ENCODE measurements at regions not wholly inside any gene's neighbourhood (a gene's known extent, or its start where the extent isn't known, plus 50 kb on each side); places are given as distances from the start of the nearest gene placed in this dataset.
"Not testable (repeated sequence)": the region's sequence is repeated elsewhere in the genome, so short reads cannot be mapped to it uniquely, and the experiment has no call there.

DNA sequence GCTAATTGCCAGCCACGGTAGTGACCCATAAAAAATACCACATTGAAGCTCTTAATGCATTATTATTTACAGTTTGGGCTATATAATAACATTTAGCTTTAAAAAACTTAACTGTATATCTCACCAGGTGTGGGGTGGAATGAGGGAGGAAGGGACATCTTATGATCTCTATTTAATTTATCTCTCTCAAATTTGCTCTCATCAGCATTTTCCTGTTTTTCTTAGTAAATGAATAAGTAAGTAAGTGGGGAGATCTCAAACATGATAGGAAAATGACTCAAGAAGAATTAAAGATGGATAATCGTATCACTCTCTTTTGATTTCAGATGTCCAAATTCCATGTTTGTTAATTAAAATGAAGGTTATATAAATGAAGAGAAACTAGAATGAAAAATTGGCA lies 200.7 kb upstream of the NR3C2 start:
- no peaks in the 10 kb centered on the region for H3K36me3 Mint-ChIP-seq (ENCODE audit: low read depth, unreplicated experiment)
- H3K4me3 Mint-ChIP-seq (ENCODE audit: unreplicated experiment): no peak overlapping the region
- DNase-seq (ENCODE audit: low spot score): no peak
- H3K9me3 Mint-ChIP-seq (ENCODE audit: unreplicated experiment): no peaks in the 10 kb centered on the region
- no peak overlapping the region for H3K27ac Mint-ChIP-seq (ENCODE audit: unreplicated experiment)
- peaks cover 2% of the 10 kb centered on the region for H3K27me3 Mint-ChIP-seq (ENCODE audit: unreplicated experiment)
- H3K4me1 Mint-ChIP-seq (ENCODE audit: unreplicated experiment): no peaks in the 10 kb centered on the region
- TF ChIP-seq, protein P1, sequence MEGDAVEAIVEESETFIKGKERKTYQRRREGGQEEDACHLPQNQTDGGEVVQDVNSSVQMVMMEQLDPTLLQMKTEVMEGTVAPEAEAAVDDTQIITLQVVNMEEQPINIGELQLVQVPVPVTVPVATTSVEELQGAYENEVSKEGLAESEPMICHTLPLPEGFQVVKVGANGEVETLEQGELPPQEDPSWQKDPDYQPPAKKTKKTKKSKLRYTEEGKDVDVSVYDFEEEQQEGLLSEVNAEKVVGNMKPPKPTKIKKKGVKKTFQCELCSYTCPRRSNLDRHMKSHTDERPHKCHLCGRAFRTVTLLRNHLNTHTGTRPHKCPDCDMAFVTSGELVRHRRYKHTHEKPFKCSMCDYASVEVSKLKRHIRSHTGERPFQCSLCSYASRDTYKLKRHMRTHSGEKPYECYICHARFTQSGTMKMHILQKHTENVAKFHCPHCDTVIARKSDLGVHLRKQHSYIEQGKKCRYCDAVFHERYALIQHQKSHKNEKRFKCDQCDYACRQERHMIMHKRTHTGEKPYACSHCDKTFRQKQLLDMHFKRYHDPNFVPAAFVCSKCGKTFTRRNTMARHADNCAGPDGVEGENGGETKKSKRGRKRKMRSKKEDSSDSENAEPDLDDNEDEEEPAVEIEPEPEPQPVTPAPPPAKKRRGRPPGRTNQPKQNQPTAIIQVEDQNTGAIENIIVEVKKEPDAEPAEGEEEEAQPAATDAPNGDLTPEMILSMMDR (IDR thresholded peaks at IDR 0.05; ENCODE audit: unreplicated experiment): no peak

DNA sequence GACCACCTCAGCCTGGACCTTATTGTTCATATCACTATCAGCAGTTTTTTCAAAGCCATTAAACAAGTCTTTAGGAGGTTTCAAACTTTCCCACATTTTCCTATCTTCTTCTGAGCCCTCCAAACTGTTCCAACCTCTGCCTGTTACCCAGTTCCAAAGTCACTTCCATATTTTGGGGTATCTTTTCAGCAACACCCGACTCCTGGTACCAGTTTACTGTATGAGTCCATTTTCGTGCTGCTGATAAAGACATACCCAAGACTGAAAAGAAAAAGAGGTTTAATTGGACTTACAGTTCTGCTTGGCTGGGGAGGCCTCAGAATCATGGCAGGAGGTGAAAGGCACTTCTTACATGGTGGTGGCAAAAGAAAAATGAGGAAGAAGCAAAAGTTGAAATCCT lies 195.9 kb upstream of the NR3C2 start:
- H3K9me3 Mint-ChIP-seq (ENCODE audit: unreplicated experiment); H3K27ac Mint-ChIP-seq (ENCODE audit: unreplicated experiment); H3K4me3 Mint-ChIP-seq (ENCODE audit: unreplicated experiment); DNase-seq (ENCODE audit: low spot score); H3K27me3 Mint-ChIP-seq (ENCODE audit: unreplicated experiment); H3K4me1 Mint-ChIP-seq (ENCODE audit: unreplicated experiment); H3K36me3 Mint-ChIP-seq (ENCODE audit: low read depth, unreplicated experiment): not testable (repeated sequence)

DNA sequence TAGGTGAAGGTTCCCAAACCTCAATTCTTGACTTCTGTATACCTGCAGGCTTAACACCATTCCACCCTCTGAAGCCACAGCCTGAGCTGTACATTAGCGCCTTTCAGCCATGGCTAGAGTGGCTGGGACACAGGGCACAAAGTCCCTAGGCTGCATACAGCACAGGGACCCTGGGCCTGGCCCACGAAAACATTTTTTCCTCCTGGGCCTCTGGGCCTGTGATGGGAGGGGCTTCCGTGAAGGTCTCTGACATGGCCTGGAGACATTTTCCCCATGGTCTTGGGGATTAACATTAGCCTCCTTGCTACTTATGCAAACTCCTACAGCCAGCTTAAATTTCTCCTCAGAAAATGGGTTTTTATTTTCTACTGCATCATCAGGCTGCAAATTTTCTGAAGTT lies 195.2 kb upstream of the NR3C2 start:
- not testable (repeated sequence) for H3K9me3 Mint-ChIP-seq (ENCODE audit: unreplicated experiment); H3K36me3 Mint-ChIP-seq (ENCODE audit: low read depth, unreplicated experiment); H3K27me3 Mint-ChIP-seq (ENCODE audit: unreplicated experiment); DNase-seq (ENCODE audit: low spot score); H3K27ac Mint-ChIP-seq (ENCODE audit: unreplicated experiment); H3K4me1 Mint-ChIP-seq (ENCODE audit: unreplicated experiment); H3K4me3 Mint-ChIP-seq (ENCODE audit: unreplicated experiment)

DNA sequence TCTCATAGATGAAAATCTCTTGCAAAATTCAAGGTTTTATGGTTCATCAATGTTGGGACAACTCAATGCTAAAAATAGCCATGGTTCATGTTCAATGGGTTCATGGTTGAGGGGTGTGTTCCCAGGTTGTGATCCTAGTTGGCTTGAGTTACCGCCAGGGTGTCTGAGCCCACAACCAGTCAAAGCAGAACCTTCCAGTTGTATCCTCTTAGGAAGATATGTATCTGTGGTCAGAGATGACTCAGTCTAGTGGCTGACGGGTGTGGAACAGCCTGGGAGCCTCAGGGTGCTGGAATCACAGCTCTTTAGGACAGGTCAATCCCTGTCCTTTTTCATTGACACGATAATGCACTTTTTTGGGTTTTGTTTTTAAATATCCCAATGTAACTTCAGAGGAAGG lies 192.3 kb upstream of the NR3C2 start:
- no peaks in the 10 kb centered on the region for H3K9me3 Mint-ChIP-seq (ENCODE audit: unreplicated experiment)
- H3K27ac Mint-ChIP-seq (ENCODE audit: unreplicated experiment): no peak overlapping the region
- peaks cover 4% of the 10 kb centered on the region for H3K36me3 Mint-ChIP-seq (ENCODE audit: low read depth, unreplicated experiment)
- no peaks in the 10 kb centered on the region for H3K27me3 Mint-ChIP-seq (ENCODE audit: unreplicated experiment)
- DNase-seq (ENCODE audit: low spot score): no peak
- no peak overlapping the region for H3K4me3 Mint-ChIP-seq (ENCODE audit: unreplicated experiment)
- TF ChIP-seq, protein P1 (IDR thresholded peaks at IDR 0.05; ENCODE audit: unreplicated experiment): no peak
- H3K4me1 Mint-ChIP-seq (ENCODE audit: unreplicated experiment): no peaks in the 10 kb centered on the region

DNA sequence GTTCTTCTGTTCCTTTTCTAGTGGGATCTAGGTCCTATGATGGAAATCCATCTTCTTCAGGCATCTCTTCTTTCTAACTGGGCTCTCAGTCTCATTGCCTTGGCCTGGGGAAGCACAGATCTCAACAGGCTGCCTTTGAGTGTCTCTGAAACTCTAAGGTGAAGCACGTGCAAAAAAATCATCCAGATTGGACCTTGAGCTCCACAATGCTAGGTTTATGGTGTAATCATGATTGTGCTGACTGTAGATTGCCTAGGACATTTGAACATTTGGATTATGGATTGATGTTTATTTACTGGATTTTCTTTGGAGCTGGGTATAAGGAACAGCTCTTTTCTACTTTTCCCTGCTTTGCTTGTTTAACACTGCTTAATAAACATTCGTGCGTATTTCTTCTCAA lies 191.5 kb upstream of the NR3C2 start:
- Mint-ChIP-seq H3K36me3 (ENCODE audit: low read depth, unreplicated experiment) (peaks cover 4% of the 10 kb centered on the region), H3K9me3 (ENCODE audit: unreplicated experiment) (no peaks in the 10 kb centered on the region), H3K4me3 (ENCODE audit: unreplicated experiment) (no peak overlapping the region), H3K27me3 (ENCODE audit: unreplicated experiment) (no peaks in the 10 kb centered on the region), H3K27ac (ENCODE audit: unreplicated experiment) (no peak overlapping the region), H3K4me1 (ENCODE audit: unreplicated experiment) (no peaks in the 10 kb centered on the region)
- TF ChIP-seq, protein P1 (IDR thresholded peaks at IDR 0.05; ENCODE audit: unreplicated experiment): no peak
- DNase-seq (ENCODE audit: low spot score): no peak

DNA sequence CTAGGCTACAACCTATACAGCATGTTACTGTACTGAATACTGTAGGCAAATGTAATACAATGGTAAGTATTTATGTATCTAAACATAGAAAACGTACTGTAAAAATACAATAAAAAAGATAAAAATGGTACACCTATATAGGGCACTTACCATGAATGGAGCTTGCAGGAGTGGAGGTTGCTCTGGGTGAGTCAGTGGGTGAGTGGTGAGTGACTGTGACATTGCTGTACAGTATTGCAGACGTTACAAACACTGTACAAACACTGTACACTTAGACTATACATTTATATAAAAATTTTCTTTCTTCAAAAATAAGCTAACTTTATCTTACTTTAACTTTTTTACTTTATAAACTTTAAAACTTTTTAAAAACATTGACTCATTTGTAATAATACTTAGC lies 190.3 kb upstream of the NR3C2 start:
- Mint-ChIP-seq H3K36me3 (ENCODE audit: low read depth, unreplicated experiment) (peaks cover 4% of the 10 kb centered on the region), H3K27me3 (ENCODE audit: unreplicated experiment) (no peaks in the 10 kb centered on the region), H3K27ac (ENCODE audit: unreplicated experiment) (no peak overlapping the region), H3K9me3 (ENCODE audit: unreplicated experiment) (no peaks in the 10 kb centered on the region), H3K4me1 (ENCODE audit: unreplicated experiment) (no peaks in the 10 kb centered on the region), H3K4me3 (ENCODE audit: unreplicated experiment) (no peak overlapping the region)
- no peak for DNase-seq (ENCODE audit: low spot score)
- TF ChIP-seq, protein P1 (IDR thresholded peaks at IDR 0.05; ENCODE audit: unreplicated experiment): no peak

Data from endothelial cell (in vitro differentiated cells).